GM12872 (cell line): ENCODE measurements at regions not wholly inside any gene's neighbourhood (a gene's known extent, or its start where the extent isn't known, plus 50 kb on each side); places are given as distances from the start of the nearest gene placed in this dataset.

Experiments used
- TF ChIP-seq, protein P1 (sequence below): IDR thresholded peaks from 3 replicates; pipeline ENCODE4 v1.5.1; 2011; ENCODE audit warnings: low read depth, mild to moderate bottlenecking, low read length, moderate library complexity; ENCODE audit not compliant: insufficient read depth

DNA sequence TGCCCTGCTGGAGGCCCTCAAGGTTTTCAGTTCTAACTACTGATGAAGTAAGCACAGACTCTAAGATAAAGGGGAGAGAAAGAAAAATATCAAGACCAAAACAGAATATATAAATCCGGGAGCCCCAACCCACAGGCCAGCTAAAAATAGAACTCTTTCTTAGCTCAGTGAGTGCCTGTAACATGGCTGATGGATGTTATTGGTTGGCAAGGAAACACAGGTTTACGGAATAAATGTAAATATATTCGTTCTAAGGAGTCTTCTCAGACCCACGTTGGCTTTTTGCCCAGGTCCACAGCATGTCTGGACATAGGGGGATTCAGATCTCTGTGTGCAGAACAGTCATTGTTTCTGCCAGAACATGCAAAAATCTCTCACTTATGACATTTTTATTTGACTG is 139.0 kb upstream of the SERPINE2 start:
- TF ChIP-seq, protein P1, sequence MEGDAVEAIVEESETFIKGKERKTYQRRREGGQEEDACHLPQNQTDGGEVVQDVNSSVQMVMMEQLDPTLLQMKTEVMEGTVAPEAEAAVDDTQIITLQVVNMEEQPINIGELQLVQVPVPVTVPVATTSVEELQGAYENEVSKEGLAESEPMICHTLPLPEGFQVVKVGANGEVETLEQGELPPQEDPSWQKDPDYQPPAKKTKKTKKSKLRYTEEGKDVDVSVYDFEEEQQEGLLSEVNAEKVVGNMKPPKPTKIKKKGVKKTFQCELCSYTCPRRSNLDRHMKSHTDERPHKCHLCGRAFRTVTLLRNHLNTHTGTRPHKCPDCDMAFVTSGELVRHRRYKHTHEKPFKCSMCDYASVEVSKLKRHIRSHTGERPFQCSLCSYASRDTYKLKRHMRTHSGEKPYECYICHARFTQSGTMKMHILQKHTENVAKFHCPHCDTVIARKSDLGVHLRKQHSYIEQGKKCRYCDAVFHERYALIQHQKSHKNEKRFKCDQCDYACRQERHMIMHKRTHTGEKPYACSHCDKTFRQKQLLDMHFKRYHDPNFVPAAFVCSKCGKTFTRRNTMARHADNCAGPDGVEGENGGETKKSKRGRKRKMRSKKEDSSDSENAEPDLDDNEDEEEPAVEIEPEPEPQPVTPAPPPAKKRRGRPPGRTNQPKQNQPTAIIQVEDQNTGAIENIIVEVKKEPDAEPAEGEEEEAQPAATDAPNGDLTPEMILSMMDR, result no peak

DNA sequence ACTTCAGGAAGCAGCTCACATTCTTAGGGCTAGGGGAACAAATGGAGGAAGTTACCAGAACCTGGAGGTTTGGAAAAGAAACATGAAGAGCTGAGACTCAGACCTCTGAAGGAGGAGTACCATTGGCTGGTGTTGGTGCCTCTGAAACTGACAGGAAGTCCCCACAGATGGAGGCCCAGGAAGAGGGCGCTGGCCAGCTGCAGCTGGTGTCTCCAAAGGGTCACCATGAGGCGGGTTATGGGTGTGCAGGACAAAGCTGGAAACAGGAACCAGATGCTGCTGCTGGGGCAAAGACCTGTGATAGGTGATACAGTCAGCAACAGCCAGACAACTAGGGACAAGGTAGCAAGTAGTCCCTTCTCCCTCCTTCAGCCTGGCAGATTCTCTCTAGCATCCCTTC is 136.5 kb upstream of the SERPINE2 start:
- TF ChIP-seq, protein P1, result no peak

DNA sequence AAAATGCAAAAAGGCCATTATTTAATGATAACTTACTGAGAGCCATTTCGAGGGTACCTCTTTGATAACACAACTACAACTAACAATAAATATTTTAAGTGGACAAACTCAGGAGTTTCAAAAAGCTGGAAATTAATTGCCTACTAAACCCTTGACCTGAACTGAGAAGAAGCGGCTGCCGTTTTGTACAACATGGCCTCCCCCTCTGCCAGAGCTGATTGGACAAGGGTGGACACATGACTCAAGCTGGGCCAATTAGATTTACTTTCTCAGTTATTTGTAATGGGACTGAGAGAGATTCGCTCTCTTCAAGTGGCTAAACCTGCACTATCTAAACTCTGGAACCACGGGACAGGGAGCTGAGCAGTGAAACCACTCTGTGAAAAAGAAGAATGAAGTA is 135.9 kb upstream of the SERPINE2 start:
- TF ChIP-seq, protein P1, result no peak

DNA sequence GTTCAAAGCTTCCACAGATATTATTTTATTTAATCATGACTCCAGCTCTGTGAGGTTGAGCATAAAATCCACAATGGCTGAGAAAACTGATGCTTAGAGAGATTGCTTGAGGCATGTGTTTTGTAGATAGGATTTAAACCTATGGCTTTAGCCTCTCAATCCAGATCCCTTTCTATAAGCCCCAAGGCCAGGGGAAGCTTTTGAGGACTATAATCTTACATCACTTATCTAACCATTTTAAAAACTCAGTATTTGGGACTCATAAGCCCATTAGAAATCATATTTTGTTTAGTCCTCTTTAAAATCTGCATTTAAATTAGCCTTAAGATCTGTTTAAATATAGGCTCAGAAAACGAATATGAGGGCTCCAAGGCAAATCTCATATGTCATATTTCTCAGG is 135.4 kb upstream of the SERPINE2 start:
- TF ChIP-seq, protein P1, result no peak

DNA sequence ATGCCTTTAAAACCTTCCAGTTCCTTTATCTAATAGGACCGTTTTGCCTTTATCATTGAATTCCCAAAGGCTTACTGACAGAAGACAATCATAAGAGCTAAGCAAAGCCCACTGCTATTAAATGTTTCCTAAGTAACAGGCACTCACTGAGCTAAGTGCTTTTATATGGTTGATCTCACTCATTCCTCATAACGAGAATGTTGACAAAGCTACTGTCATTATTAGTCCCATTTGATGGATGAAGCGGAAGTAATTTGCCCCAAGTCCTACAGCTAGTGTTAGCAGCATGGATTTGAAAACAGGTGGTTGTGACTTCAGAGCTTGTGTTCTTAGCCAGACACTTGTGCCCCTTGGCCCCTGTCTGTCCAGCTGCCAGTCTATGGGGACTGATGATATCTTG is 134.8 kb upstream of the SERPINE2 start:
- TF ChIP-seq, protein P1, result no peak

DNA sequence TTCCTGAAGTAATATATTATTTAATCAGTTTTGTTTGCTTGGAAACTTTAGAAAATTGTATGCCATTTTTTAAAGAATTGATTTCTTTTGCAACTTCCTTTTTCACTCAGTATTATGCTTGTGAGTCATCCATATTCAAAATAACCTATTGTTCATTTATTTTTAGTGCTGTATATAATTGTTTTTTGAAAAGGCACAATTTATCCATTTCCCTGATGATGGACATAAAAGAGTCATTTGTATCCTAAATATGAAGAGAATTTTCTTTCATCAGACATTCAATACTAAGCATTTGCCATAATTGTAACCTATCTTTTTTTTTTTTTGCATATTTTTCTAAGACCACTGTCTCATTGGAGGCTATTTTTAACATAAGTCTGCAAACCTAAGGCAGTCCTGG is 134.1 kb upstream of the SERPINE2 start:
- TF ChIP-seq, protein P1, result no peak

DNA sequence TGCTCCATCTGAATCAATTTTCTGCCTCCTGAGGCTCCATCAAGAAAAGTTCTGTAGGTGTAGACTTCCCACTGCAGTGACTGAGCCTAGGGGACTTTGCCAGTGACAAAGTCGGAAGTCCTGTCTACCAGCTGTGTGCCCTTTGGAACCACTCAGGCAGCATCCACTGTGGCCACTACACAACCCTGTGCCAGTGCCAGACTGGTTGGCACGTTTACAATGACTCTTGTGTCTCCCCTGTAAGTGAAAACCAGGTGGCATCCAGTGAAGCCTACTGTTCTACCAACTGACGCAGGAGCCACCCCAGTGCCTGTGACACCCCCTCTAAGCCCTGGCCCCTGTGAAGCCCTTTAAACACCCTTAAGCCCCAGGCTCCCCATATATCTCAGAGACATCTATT is 132.1 kb upstream of the SERPINE2 start:
- TF ChIP-seq, protein P1, result no peak

DNA sequence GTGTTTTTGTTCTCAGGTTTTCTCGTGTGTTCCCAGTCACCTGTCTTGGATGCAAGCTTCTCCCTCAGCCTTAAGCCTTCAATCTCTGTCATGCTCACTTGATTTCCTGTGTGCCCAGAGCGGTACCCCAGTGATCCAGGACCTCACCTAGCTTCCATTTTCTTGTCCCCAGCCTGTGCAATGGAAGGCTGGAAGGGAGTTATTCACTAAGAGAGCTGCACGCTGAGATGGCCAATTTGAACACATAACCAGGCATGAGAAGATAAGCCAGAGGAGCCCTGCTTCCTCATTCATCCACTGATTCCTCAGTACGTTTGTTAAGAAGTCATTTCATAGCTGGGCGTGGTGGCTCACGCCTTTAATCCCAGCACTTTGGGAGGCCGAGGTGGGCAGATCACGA is 130.8 kb upstream of the SERPINE2 start:
- TF ChIP-seq, protein P1, result no peak
